GM23338 (cell line): ENCODE measurements at regions not wholly inside any gene's neighbourhood (a gene's known extent, or its start where the extent isn't known, plus 50 kb on each side); places are given as distances from the start of the nearest gene placed in this dataset.

Experiments
- ATAC-seq: fragments of 200-7000 bp; cut with Tn5 transposase; 3 replicates; pipeline ENCODE4 v1.9.1; 2020
- DNase-seq: peaks from one replicate; pipeline ENCODE4 v3.0.0-alpha.2; 2015; ENCODE audit warnings: low spot score
- H2AFZ ChIP-seq: fragments of 200-600 bp; sonication (generic); 2 replicates; pipeline ENCODE4 v1.8.0; 2016; ENCODE audit warnings: antibody characterized with exemption, mild to moderate bottlenecking, moderate library complexity
- H3F3A ChIP-seq: fragments of 200-600 bp; sonication (generic); replicated peaks from 2 replicates; pipeline ENCODE4 v1.8.0; 2017; ENCODE audit warnings: antibody characterized with exemption, mixed run types, low read depth
- H3K27ac ChIP-seq: fragments of 200-600 bp; sonication (generic); 2 replicates; pipeline ENCODE4 v1.6.1; 2016; ENCODE audit warnings: low read depth
- H3K27me3 ChIP-seq: fragments of 200-600 bp; sonication (generic); 2 replicates; pipeline ENCODE4 v1.8.0; 2016; ENCODE audit warnings: mild to moderate bottlenecking, mixed run types, moderate library complexity; ENCODE audit not compliant: insufficient read depth
- H3K36me3 ChIP-seq: fragments of 200-600 bp; sonication (generic); 2 replicates; pipeline ENCODE4 v1.8.0; 2016; ENCODE audit warnings: mild to moderate bottlenecking; ENCODE audit not compliant: insufficient read depth
- H3K4me1 ChIP-seq: fragments of 200-600 bp; sonication (generic); 2 replicates; pipeline ENCODE4 v1.8.0; 2016; ENCODE audit warnings: mild to moderate bottlenecking, moderate library complexity; ENCODE audit not compliant: insufficient read depth
- H3K4me2 ChIP-seq: fragments of 200-600 bp; sonication (generic); 2 replicates; pipeline ENCODE4 v1.7.1; 2017; ENCODE audit warnings: mixed run types
- H3K4me3 ChIP-seq: fragments of 200-600 bp; sonication (generic); 2 replicates; pipeline ENCODE4 v1.6.1; 2016; ENCODE audit warnings: mixed run types
- H3K79me2 ChIP-seq: fragments of 200-600 bp; sonication (generic); replicated peaks from 2 replicates; pipeline ENCODE4 v1.8.0; 2017; ENCODE audit warnings: mild to moderate bottlenecking; ENCODE audit not compliant: insufficient read depth
- H3K9me2 ChIP-seq: fragments of 200-600 bp; sonication (generic); 2 replicates; pipeline ENCODE4 v1.8.0; 2017; ENCODE audit not compliant: insufficient read depth
- H4K20me1 ChIP-seq: fragments of 200-600 bp; sonication (generic); replicated peaks from 2 replicates; pipeline ENCODE4 v1.8.0; 2017; ENCODE audit warnings: mild to moderate bottlenecking; ENCODE audit not compliant: insufficient read depth
- H3K27ac Mint-ChIP-seq: 2 replicates; pipeline ENCODE4 v1.8.0; 2020; ENCODE audit warnings: inconsistent platforms, mild to moderate bottlenecking, moderate library complexity, mixed read lengths
- H3K27me3 Mint-ChIP-seq: 3 replicates; pipeline ENCODE4 v1.8.0; 2022; ENCODE audit warnings: low read depth, mild to moderate bottlenecking, moderate library complexity, mixed read lengths, inconsistent platforms; ENCODE audit not compliant: insufficient read depth, poor library complexity
- H3K36me3 Mint-ChIP-seq: 3 replicates; pipeline ENCODE4 v1.8.0; 2021; ENCODE audit warnings: low read depth, mild to moderate bottlenecking, inconsistent platforms, moderate library complexity, mixed read lengths
- H3K4me1 Mint-ChIP-seq: 3 replicates; pipeline ENCODE4 v1.8.0; 2020; ENCODE audit warnings: mild to moderate bottlenecking, inconsistent platforms, mixed read lengths
- H3K4me3 Mint-ChIP-seq: 3 replicates; pipeline ENCODE4 v1.8.0; 2021; ENCODE audit warnings: moderate library complexity, mild to moderate bottlenecking, inconsistent platforms, mixed read lengths
- H3K9me3 Mint-ChIP-seq: 3 replicates; pipeline ENCODE4 v1.8.0; 2020; ENCODE audit warnings: moderate library complexity, mild to moderate bottlenecking, inconsistent platforms, mixed read lengths
- CREB1 ChIP-seq: fragments of 250-450 bp; sonication (Bioruptor Pico); IDR thresholded peaks from 2 replicates; pipeline ENCODE4 v1.5.0; 2020; ENCODE audit warnings: low read depth, mild to moderate bottlenecking, moderate library complexity
- CTCF ChIP-seq, 2 experiments: fragments of 200-600 bp in 1 of 2; sonication (generic) in 1 of 2; conservative IDR thresholded peaks; 2 replicates each; pipeline versions ENCODE4 v1.5.1 to v1.6.1; 2016 to 2017; ENCODE audit warnings: antibody characterized with exemption in 2 of 2, low read depth in 2 of 2, mild to moderate bottlenecking in 2 of 2, moderate library complexity in 1 of 2
- EZH2 ChIP-seq: fragments of 200-600 bp; sonication (generic); IDR thresholded peaks from one replicate; pipeline ENCODE4 v1.8.0; 2017; ENCODE audit warnings: antibody characterized with exemption, mild to moderate bottlenecking, low read depth; ENCODE audit not compliant: unreplicated experiment
- EZH2phosphoT487 ChIP-seq: fragments of 200-600 bp; sonication (generic); IDR thresholded peaks from one replicate; pipeline ENCODE4 v1.8.1; 2018; ENCODE audit warnings: antibody characterized with exemption; ENCODE audit not compliant: unreplicated experiment
- JUNB ChIP-seq: IDR thresholded peaks from one replicate; pipeline ENCODE4 v1.6.1; 2016; ENCODE audit warnings: antibody characterized with exemption; ENCODE audit not compliant: unreplicated experiment
- NANOG ChIP-seq: IDR thresholded peaks from 2 replicates; pipeline ENCODE4 v1.6.1; 2016; ENCODE audit warnings: antibody characterized with exemption, borderline replicate concordance
- POLR2AphosphoS5 ChIP-seq: IDR thresholded peaks from 2 replicates; pipeline ENCODE4 v1.6.1; 2016; ENCODE audit warnings: antibody characterized with exemption, low read depth
- REST ChIP-seq: IDR thresholded peaks from one replicate; pipeline ENCODE4 v1.6.1; 2018; ENCODE audit warnings: antibody characterized with exemption; ENCODE audit not compliant: unreplicated experiment
- STAT1 ChIP-seq: IDR thresholded peaks from one replicate; pipeline ENCODE4 v1.6.1; 2016; ENCODE audit warnings: antibody characterized with exemption; ENCODE audit not compliant: unreplicated experiment
- ZNF114 ChIP-seq: fragments of 250-450 bp; sonication (Bioruptor Pico); IDR thresholded peaks from 2 replicates; pipeline ENCODE4 v1.5.0; 2020; ENCODE audit warnings: mild to moderate bottlenecking, moderate library complexity
- ZNF331 ChIP-seq: fragments of 250-450 bp; sonication (Bioruptor Pico); IDR thresholded peaks from 2 replicates; pipeline ENCODE4 v1.5.0; 2020; ENCODE audit warnings: low read depth, mild to moderate bottlenecking, moderate library complexity
- TF ChIP-seq, protein P1 (sequence below): fragments of 250-450 bp; sonication (Bioruptor Pico); IDR thresholded peaks from 2 replicates; pipeline ENCODE4 v1.5.0; 2020; ENCODE audit warnings: mild to moderate bottlenecking, moderate library complexity
- TF ChIP-seq, protein P2 (sequence below): IDR thresholded peaks from 2 replicates; pipeline ENCODE4 v1.6.1; 2016; ENCODE audit warnings: antibody characterized with exemption

DNA sequence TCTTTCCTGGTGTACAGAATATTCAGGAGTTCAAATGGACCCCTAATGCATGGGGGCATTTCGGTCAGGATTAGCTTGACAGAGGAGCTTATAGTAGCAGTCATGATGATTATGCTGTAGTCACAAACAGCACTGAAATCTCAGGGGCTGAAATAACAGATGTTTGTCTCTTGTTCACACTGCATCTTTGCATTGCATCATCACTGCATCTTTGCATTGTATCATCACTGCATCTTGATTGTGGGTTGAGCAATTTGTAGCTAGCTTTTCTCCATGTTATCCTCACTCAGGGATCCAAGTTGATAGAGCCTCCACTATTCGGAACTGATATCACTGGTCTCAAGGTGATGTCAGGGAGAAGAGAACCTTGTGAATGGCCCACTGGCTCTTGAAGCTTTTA, 160.9 kb downstream of the GATB start:
- Histone ChIP-seq H3K4me3 (no peak overlapping the region), H3K36me3 (peaks cover 9% of the 10 kb centered on the region), H3K27ac (no peak overlapping the region), H3K9me2 (no peaks in the 10 kb centered on the region), H2AFZ (no peak overlapping the region), H3K4me1 (peaks cover 18% of the 10 kb centered on the region; the same call in 1 of the 2 replicates), H3F3A (no peaks in the 10 kb centered on the region), H3K79me2 (peaks cover 11% of the 10 kb centered on the region), H3K27me3 (no peaks in the 10 kb centered on the region), H3K4me2 (no peak overlapping the region), H4K20me1 (no peaks in the 10 kb centered on the region)
- H3K9me3 Mint-ChIP-seq, result peaks cover 2% of the 10 kb centered on the region; the same call in 2 of the 3 replicates
- peaks cover 11% of the 10 kb centered on the region for H3K4me1 Mint-ChIP-seq
- peaks cover 30% of the 10 kb centered on the region for H3K36me3 Mint-ChIP-seq
- no peak for ATAC-seq
- H3K4me3 Mint-ChIP-seq, result no peak overlapping the region
- no peak for DNase-seq
- TF ChIP-seq CREB1 (CRISPR knock-in tag), result no peak
- no peak for TF ChIP-seq POLR2AphosphoS5
- no peak for TF ChIP-seq EZH2phosphoT487
- no peak for TF ChIP-seq NANOG
- no peak for TF ChIP-seq ZNF331 (CRISPR knock-in tag)
- no peak for TF ChIP-seq STAT1
- TF ChIP-seq, protein P1, sequence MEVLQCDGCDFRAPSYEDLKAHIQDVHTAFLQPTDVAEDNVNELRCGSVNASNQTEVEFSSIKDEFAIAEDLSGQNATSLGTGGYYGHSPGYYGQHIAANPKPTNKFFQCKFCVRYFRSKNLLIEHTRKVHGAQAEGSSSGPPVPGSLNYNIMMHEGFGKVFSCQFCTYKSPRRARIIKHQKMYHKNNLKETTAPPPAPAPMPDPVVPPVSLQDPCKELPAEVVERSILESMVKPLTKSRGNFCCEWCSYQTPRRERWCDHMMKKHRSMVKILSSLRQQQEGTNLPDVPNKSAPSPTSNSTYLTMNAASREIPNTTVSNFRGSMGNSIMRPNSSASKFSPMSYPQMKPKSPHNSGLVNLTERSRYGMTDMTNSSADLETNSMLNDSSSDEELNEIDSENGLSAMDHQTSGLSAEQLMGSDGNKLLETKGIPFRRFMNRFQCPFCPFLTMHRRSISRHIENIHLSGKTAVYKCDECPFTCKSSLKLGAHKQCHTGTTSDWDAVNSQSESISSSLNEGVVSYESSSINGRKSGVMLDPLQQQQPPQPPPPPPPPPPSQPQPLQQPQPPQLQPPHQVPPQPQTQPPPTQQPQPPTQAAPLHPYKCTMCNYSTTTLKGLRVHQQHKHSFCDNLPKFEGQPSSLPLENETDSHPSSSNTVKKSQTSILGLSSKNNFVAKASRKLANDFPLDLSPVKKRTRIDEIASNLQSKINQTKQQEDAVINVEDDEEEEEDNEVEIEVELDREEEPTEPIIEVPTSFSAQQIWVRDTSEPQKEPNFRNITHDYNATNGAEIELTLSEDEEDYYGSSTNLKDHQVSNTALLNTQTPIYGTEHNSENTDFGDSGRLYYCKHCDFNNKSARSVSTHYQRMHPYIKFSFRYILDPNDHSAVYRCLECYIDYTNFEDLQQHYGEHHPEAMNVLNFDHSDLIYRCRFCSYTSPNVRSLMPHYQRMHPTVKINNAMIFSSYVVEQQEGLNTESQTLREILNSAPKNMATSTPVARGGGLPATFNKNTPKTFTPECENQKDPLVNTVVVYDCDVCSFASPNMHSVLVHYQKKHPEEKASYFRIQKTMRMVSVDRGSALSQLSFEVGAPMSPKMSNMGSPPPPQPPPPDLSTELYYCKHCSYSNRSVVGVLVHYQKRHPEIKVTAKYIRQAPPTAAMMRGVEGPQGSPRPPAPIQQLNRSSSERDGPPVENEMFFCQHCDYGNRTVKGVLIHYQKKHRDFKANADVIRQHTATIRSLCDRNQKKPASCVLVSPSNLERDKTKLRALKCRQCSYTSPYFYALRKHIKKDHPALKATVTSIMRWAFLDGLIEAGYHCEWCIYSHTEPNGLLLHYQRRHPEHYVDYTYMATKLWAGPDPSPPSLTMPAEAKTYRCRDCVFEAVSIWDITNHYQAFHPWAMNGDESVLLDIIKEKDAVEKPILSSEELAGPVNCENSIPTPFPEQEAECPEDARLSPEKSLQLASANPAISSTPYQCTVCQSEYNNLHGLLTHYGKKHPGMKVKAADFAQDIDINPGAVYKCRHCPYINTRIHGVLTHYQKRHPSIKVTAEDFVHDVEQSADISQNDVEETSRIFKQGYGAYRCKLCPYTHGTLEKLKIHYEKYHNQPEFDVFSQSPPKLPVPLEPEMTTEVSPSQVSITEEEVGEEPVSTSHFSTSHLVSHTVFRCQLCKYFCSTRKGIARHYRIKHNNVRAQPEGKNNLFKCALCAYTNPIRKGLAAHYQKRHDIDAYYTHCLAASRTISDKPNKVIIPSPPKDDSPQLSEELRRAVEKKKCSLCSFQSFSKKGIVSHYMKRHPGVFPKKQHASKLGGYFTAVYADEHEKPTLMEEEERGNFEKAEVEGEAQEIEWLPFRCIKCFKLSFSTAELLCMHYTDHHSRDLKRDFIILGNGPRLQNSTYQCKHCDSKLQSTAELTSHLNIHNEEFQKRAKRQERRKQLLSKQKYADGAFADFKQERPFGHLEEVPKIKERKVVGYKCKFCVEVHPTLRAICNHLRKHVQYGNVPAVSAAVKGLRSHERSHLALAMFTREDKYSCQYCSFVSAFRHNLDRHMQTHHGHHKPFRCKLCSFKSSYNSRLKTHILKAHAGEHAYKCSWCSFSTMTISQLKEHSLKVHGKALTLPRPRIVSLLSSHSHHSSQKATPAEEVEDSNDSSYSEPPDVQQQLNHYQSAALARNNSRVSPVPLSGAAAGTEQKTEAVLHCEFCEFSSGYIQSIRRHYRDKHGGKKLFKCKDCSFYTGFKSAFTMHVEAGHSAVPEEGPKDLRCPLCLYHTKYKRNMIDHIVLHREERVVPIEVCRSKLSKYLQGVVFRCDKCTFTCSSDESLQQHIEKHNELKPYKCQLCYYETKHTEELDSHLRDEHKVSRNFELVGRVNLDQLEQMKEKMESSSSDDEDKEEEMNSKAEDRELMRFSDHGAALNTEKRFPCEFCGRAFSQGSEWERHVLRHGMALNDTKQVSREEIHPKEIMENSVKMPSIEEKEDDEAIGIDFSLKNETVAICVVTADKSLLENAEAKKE, result no peak
- TF ChIP-seq REST, result no peak
- no peak for TF ChIP-seq JUNB
- TF ChIP-seq, protein P2, sequence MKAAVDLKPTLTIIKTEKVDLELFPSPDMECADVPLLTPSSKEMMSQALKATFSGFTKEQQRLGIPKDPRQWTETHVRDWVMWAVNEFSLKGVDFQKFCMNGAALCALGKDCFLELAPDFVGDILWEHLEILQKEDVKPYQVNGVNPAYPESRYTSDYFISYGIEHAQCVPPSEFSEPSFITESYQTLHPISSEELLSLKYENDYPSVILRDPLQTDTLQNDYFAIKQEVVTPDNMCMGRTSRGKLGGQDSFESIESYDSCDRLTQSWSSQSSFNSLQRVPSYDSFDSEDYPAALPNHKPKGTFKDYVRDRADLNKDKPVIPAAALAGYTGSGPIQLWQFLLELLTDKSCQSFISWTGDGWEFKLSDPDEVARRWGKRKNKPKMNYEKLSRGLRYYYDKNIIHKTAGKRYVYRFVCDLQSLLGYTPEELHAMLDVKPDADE, result no peak
- no peak for TF ChIP-seq ZNF114 (CRISPR knock-in tag)
- no peak for TF ChIP-seq CTCF (conservative IDR thresholded peaks at IDR 0.05; ENCODE audit: low read depth in 2 of 2)
- TF ChIP-seq EZH2, result no peak
- no peak overlapping the region for H3K27ac Mint-ChIP-seq
- peaks cover 3% of the 10 kb centered on the region for H3K27me3 Mint-ChIP-seq
